PC-9 (cell line): ENCODE measurements at regions not wholly inside any gene's neighbourhood (a gene's known extent, or its start where the extent isn't known, plus 50 kb on each side); places are given as distances from the start of the nearest gene placed in this dataset.

ENCODE experiments used
- BruUV-seq: library from RNA; stranded (reverse); fragments of 400-500 nt; replicated peaks from 2 replicates; lab custom pipeline; 2021; lab: Mats Ljungman, UMichigan
- CTCF ChIA-PET: fragments of 300-600 bp; sonication (Branson Sonifier 250); formaldehyde crosslinking; loops from one replicate; lab custom pipeline; 2022; ENCODE audit warnings: antibody characterized with exemption; lab: Charles Lee
- POLR2A ChIA-PET: fragments of 300-600 bp; sonication (Branson Sonifier 250); formaldehyde crosslinking; loops from one replicate; lab custom pipeline; 2022; ENCODE audit warnings: antibody characterized with exemption; ENCODE audit not compliant: unreplicated experiment; lab: Charles Lee
- DNase-seq, 2 experiments: peaks; one replicate each; pipeline versions ENCODE4 v3.0.0 to v3.0.0-alpha.2; 2015 to 2022; ENCODE audit warnings: mixed read lengths in 1 of 2
- H2AFZ ChIP-seq: fragments of 200-600 bp; sonication (generic); 2 replicates; pipeline ENCODE4 v1.8.1; 2017; ENCODE audit warnings: antibody characterized with exemption
- H3F3A ChIP-seq: fragments of 200-600 bp; sonication (generic); 2 replicates; pipeline ENCODE4 v1.8.1; 2017; ENCODE audit warnings: antibody characterized with exemption, mild to moderate bottlenecking, low read depth; ENCODE audit not compliant: insufficient read depth
- H3K27ac ChIP-seq: fragments of 200-600 bp; sonication (generic); 2 replicates; pipeline ENCODE4 v1.6.1; 2016; ENCODE audit warnings: mixed run types
- H3K27me3 ChIP-seq: fragments of 200-600 bp; sonication (generic); 2 replicates; pipeline ENCODE4 v1.6.1; 2016; ENCODE audit warnings: low read depth, mixed run types; ENCODE audit not compliant: insufficient read depth
- H3K36me3 ChIP-seq: fragments of 200-600 bp; sonication (generic); 2 replicates; pipeline ENCODE4 v1.6.1; 2016; ENCODE audit warnings: low read depth, mixed run types
- H3K4me1 ChIP-seq: fragments of 200-600 bp; sonication (generic); replicated peaks from 2 replicates; pipeline ENCODE4 v1.6.1; 2016; ENCODE audit warnings: mixed run types; ENCODE audit not compliant: insufficient read depth
- H3K4me2 ChIP-seq: fragments of 200-600 bp; sonication (generic); 2 replicates; pipeline ENCODE4 v1.6.1; 2017; ENCODE audit warnings: mixed run types
- H3K4me3 ChIP-seq: fragments of 200-600 bp; sonication (generic); 2 replicates; pipeline ENCODE4 v1.6.1; 2016; ENCODE audit warnings: mixed run types
- H3K79me2 ChIP-seq: fragments of 200-600 bp; sonication (generic); 2 replicates; pipeline ENCODE4 v1.6.1; 2017; ENCODE audit warnings: low read depth, mixed run types
- H3K9me2 ChIP-seq: fragments of 200-600 bp; sonication (generic); 2 replicates; pipeline ENCODE4 v1.8.1; 2017; ENCODE audit warnings: mild to moderate bottlenecking; ENCODE audit not compliant: insufficient read depth
- H3K9me3 ChIP-seq: fragments of 200-600 bp; sonication (generic); 2 replicates; pipeline ENCODE4 v1.8.1; 2016; ENCODE audit warnings: low read depth; ENCODE audit not compliant: insufficient read depth
- H4K20me1 ChIP-seq: fragments of 200-600 bp; sonication (generic); 2 replicates; pipeline ENCODE4 v1.8.1; 2017; ENCODE audit not compliant: insufficient read depth
- EZH2 ChIP-seq: fragments of 200-600 bp; sonication (generic); IDR thresholded peaks from 2 replicates; pipeline ENCODE4 v1.8.0; 2017; ENCODE audit warnings: antibody characterized with exemption, low read depth
- intact Hi-C: fragments of 100-400 bp; cut with micrococcal nuclease; formaldehyde crosslinking; loops from one replicate; pipeline ENCODE4 v1.10.0; 2022; ENCODE audit not compliant: unreplicated experiment
- TF ChIP-seq, protein P1 (sequence below): fragments of 200-600 bp; sonication (generic); conservative IDR thresholded peaks from 2 replicates; pipeline ENCODE4 v1.6.1; 2017; ENCODE audit warnings: mixed run types, antibody characterized with exemption, mild to moderate bottlenecking, moderate library complexity

DNA sequence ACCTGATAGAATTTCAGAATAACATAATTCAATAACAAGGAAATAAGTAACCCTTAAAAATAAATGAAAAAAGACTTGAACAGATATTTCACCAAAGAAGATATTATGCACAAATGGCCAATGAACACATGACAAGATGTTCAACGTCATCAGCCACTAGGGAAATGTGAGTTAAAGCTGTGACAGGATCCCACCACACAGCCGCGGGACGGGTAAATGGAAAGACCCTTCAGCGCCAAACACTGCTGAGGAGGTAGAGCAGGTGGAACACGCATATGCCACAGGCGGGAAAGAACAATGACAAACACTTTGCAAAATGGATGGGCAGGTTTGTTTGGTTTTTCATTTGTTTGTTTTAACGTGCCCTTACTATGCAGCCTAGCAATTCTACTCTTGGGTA, 86.1 kb upstream of the RNF32 start:
- Histone ChIP-seq H3K36me3 (no peaks in the 10 kb centered on the region), H3K27me3 (peaks cover 66% of the 10 kb centered on the region), H4K20me1 (no peaks in the 10 kb centered on the region), H3K27ac (no peak overlapping the region), H3K79me2 (no peaks in the 10 kb centered on the region), H3K4me1 (no peaks in the 10 kb centered on the region), H2AFZ (no peak overlapping the region), H3K9me3 (no peaks in the 10 kb centered on the region), H3F3A (no peaks in the 10 kb centered on the region), H3K4me2 (no peak overlapping the region), H3K9me2 (no peaks in the 10 kb centered on the region), H3K4me3 (no peak overlapping the region)
- no TSS peak for BruUV-seq
- TF ChIP-seq, protein P1, sequence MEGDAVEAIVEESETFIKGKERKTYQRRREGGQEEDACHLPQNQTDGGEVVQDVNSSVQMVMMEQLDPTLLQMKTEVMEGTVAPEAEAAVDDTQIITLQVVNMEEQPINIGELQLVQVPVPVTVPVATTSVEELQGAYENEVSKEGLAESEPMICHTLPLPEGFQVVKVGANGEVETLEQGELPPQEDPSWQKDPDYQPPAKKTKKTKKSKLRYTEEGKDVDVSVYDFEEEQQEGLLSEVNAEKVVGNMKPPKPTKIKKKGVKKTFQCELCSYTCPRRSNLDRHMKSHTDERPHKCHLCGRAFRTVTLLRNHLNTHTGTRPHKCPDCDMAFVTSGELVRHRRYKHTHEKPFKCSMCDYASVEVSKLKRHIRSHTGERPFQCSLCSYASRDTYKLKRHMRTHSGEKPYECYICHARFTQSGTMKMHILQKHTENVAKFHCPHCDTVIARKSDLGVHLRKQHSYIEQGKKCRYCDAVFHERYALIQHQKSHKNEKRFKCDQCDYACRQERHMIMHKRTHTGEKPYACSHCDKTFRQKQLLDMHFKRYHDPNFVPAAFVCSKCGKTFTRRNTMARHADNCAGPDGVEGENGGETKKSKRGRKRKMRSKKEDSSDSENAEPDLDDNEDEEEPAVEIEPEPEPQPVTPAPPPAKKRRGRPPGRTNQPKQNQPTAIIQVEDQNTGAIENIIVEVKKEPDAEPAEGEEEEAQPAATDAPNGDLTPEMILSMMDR, result no peak
- TF ChIP-seq EZH2, result no peak
- POLR2A ChIA-PET, result no interaction called here
- intact Hi-C loops, result no loop called here
- CTCF ChIA-PET, result no interaction called here
- no peak for DNase-seq

DNA sequence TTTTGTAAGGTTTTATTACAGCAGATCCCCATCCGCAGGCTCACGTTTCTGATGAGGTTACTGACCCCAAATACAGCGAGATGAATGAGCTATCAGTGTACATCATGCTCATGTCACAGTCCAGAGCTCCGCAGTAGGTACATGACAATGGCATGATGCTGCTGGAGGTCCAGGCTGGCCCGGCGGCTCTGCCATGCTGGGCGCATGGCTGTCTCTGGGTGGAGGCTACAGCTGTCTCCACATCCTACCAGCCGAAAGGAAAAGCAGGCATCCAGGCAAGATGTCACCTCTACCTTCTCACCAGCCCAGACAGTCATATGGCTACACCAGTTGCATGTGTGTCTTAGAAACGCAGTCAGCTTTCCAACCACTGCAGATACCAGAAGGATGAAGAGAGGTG, 90.9 kb upstream of the RNF32 start:
- Histone ChIP-seq H2AFZ (no peak overlapping the region), H3K27me3 (peaks cover 96% of the 10 kb centered on the region), H3K4me3 (no peak overlapping the region), H3K36me3 (no peaks in the 10 kb centered on the region), H4K20me1 (no peaks in the 10 kb centered on the region), H3K4me2 (no peak overlapping the region), H3K27ac (no peak overlapping the region), H3K79me2 (no peaks in the 10 kb centered on the region), H3F3A (no peaks in the 10 kb centered on the region), H3K9me2 (no peaks in the 10 kb centered on the region), H3K9me3 (no peaks in the 10 kb centered on the region), H3K4me1 (no peaks in the 10 kb centered on the region)
- intact Hi-C loops, result no loop called here
- TF ChIP-seq, protein P1, result no peak
- no peak for TF ChIP-seq EZH2
- no peak for DNase-seq
- BruUV-seq, result no TSS peak
- CTCF ChIA-PET, result no interaction called here
- POLR2A ChIA-PET, result no interaction called here

DNA sequence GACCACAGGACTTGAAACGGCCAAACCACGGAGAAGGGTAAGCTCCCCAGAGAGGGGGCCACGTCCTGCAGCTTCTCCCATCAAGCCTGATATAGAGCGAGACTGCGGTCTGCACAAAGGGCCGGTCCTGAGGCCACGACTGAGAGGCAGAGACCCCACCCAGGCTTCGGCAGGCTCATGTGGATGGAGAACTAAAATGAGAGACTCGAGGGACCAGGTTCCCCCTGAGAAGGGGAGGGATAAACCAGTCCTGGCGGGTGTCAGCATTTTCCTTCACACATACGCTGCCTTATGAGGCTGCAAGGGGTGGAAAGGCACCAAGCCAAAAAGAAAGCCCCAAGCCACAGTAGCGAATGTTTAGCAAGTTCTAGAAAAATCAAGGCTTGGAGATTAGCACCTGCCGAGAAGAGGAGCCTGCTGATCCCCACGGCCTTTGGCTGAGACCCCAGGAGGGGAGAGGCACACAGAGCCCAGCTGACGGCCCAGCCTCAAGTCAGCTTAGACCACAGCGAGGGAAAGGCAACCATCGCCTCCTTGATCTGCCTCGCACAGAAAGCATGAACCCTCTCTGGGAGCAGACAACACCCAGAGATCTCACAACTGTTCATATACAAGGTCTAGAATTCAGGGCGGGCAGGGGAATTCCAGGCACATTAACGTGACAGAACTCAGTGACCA, 92.6 kb upstream of the RNF32 start:
- H4K20me1 ChIP-seq, result no peaks in the 10 kb centered on the region
- no peak for DNase-seq
- no TSS peak for BruUV-seq
- no peak overlapping the region for H3K4me3 ChIP-seq
- ChIA-PET CTCF (no interaction called here), POLR2A (no interaction called here)
- intact Hi-C loops, result no loop called here
- no peaks in the 10 kb centered on the region for H3K36me3 ChIP-seq
- H3K9me3 ChIP-seq, result no peaks in the 10 kb centered on the region
- no peaks in the 10 kb centered on the region for H3K4me1 ChIP-seq
- TF ChIP-seq, protein P1, result no peak
- TF ChIP-seq EZH2, result no peak
- no peak overlapping the region for H3K4me2 ChIP-seq
- no peaks in the 10 kb centered on the region for H3K79me2 ChIP-seq
- H3K9me2 ChIP-seq, result no peaks in the 10 kb centered on the region
- H3K27me3 ChIP-seq, result peaks cover 91% of the 10 kb centered on the region
- no peak overlapping the region for H2AFZ ChIP-seq
- no peaks in the 10 kb centered on the region for H3F3A ChIP-seq
- no peak overlapping the region for H3K27ac ChIP-seq
